GM23248 (cell line): ENCODE measurements at regions not wholly inside any gene's neighbourhood (a gene's known extent, or its start where the extent isn't known, plus 50 kb on each side); places are given as distances from the start of the nearest gene placed in this dataset.
A peak's percentile ranks its signal among the peaks of the same experiment; 100 is the strongest.
"Not testable (repeated sequence)": the region's sequence is repeated elsewhere in the genome, so short reads cannot be mapped to it uniquely, and the experiment has no call there.

Experiments
- DNase-seq: peaks from one replicate; pipeline ENCODE4 v3.0.0-alpha.2; 2015
- H2AFZ ChIP-seq: fragments of 200-600 bp; sonication (generic); 2 replicates; pipeline ENCODE4 v1.6.1; 2016; ENCODE audit warnings: antibody characterized with exemption
- H3F3A ChIP-seq: fragments of 200-600 bp; sonication (generic); 2 replicates; pipeline ENCODE4 v1.6.1; 2016; ENCODE audit warnings: mild to moderate bottlenecking, antibody characterized with exemption, mixed run types; ENCODE audit not compliant: insufficient read depth
- H3K27ac ChIP-seq: fragments of 200-600 bp; sonication (generic); 2 replicates; pipeline ENCODE4 v1.5.1; 2016; ENCODE audit warnings: mild to moderate bottlenecking
- H3K27me3 ChIP-seq: fragments of 200-600 bp; sonication (generic); replicated peaks from 2 replicates; pipeline ENCODE4 v1.6.1; 2016; ENCODE audit warnings: mild to moderate bottlenecking; ENCODE audit not compliant: insufficient read depth
- H3K36me3 ChIP-seq: fragments of 200-600 bp; sonication (generic); 2 replicates; pipeline ENCODE4 v1.6.1; 2016; ENCODE audit warnings: low read depth, mild to moderate bottlenecking
- H3K4me1 ChIP-seq: fragments of 200-600 bp; sonication (generic); 2 replicates; pipeline ENCODE4 v1.6.1; 2016; ENCODE audit warnings: mild to moderate bottlenecking; ENCODE audit not compliant: insufficient read depth
- H3K4me2 ChIP-seq: fragments of 200-600 bp; sonication (generic); one replicate; pipeline ENCODE4 v1.6.1; 2016; ENCODE audit warnings: mild to moderate bottlenecking; ENCODE audit not compliant: unreplicated experiment
- H3K4me3 ChIP-seq: fragments of 200-600 bp; sonication (generic); 2 replicates; pipeline ENCODE4 v1.5.1; 2016; ENCODE audit warnings: mild to moderate bottlenecking
- H3K79me2 ChIP-seq: fragments of 200-600 bp; sonication (generic); 2 replicates; pipeline ENCODE4 v1.6.1; 2016; ENCODE audit warnings: mild to moderate bottlenecking; ENCODE audit not compliant: insufficient read depth
- H3K9ac ChIP-seq: fragments of 200-600 bp; sonication (generic); 2 replicates; pipeline ENCODE4 v1.6.1; 2016; ENCODE audit warnings: mild to moderate bottlenecking
- H3K9me2 ChIP-seq: fragments of 200-600 bp; sonication (generic); 2 replicates; pipeline ENCODE4 v1.6.1; 2016; ENCODE audit warnings: mixed run types, mild to moderate bottlenecking, moderate library complexity; ENCODE audit not compliant: insufficient read depth
- H3K9me3 ChIP-seq: fragments of 200-600 bp; sonication (generic); one replicate; pipeline ENCODE4 v1.6.1; 2017; ENCODE audit warnings: low read depth
- H4K20me1 ChIP-seq: fragments of 200-600 bp; sonication (generic); 2 replicates; pipeline ENCODE4 v1.6.0; 2016; ENCODE audit not compliant: insufficient read depth
- EZH2 ChIP-seq: fragments of 200-600 bp; sonication (generic); IDR thresholded peaks from 2 replicates; pipeline ENCODE4 v1.6.1; 2018; ENCODE audit warnings: antibody characterized with exemption, mild to moderate bottlenecking; ENCODE audit not compliant: insufficient read depth, poor library complexity, severe bottlenecking
- EZH2phosphoT487 ChIP-seq: fragments of 200-600 bp; sonication (generic); IDR thresholded peaks from 2 replicates; pipeline ENCODE4 v1.6.1; 2018; ENCODE audit warnings: antibody characterized with exemption, moderate library complexity, mild to moderate bottlenecking, low read depth; ENCODE audit not compliant: insufficient read depth
- WGBS, 2 experiments: methylation state at CpG; one replicate each; pipeline ENCODE4 v1.1.6; 2015 to 2017; ENCODE audit warnings: low lambda C conversion rate in 2 of 2, low coverage in 1 of 2; ENCODE audit errors: missing lambda C conversion rate in 2 of 2; 5-methylcytosine and 5-hydroxymethylcytosine counted together
- in situ Hi-C: fragments of 300-500 bp; cut with MboI; formaldehyde crosslinking; loops from 2 replicates; pipeline ENCODE4 v1.15.0; 2020

DNA sequence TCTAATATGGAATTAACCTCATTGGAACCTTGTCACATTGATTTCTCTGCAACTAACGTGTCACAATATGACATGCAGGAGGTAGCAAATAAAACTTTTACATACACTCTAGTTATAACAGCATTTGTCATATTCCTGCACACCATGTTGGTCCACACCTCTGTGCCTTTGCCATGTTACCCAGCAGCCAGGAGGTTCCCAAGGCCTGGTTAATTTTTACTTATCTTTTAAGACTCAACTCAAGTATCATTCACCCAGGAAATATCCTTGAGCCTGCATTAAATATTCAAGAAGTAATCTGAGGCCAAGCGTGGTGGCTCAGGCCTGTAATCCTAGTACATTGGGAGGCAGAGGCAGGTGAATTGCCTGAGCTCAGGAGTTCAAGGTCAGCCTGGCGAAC, 447.2 kb upstream of the NR5A2 start:
- Histone ChIP-seq H3K4me3 (no peak overlapping the region), H3K79me2 (no peaks in the 10 kb centered on the region), H3K9ac (no peak overlapping the region), H3K4me1 (no peaks in the 10 kb centered on the region), H4K20me1 (no peaks in the 10 kb centered on the region), H3F3A (no peaks in the 10 kb centered on the region), H3K27ac (no peak overlapping the region), H3K4me2 (no peak overlapping the region), H3K27me3 (peaks cover 52% of the 10 kb centered on the region), H3K9me3 (no peaks in the 10 kb centered on the region), H2AFZ (no peak overlapping the region), H3K9me2 (no peaks in the 10 kb centered on the region), H3K36me3 (no peaks in the 10 kb centered on the region)
- in situ Hi-C loops = no loop called here
- no peak for DNase-seq
- TF ChIP-seq EZH2phosphoT487 (no peak), EZH2 (no peak)
- WGBS, 2 experiments = 41 to 48% methylated on average over 3 of the region's 3 CpGs

DNA sequence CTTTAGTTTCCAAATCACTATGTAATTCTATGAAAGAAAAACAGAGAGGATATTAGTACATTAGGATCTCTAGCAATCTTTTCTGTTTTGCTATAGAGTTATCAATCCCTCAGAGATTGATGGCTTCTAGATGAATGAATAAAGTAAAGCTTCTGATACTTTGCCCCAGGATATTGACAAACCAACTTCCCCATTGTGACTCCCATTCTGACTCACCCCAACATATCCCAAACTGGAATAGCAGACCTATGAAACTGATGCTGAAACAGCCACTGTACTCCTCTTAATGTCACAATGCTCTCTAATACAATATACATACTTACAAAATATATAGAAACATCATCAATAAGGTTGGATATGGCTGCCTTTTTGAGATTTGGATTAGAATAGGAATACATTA, 442.1 kb upstream of the NR5A2 start:
- no peaks in the 10 kb centered on the region for H3K4me1 ChIP-seq
- H4K20me1 ChIP-seq = no peaks in the 10 kb centered on the region
- no peaks in the 10 kb centered on the region for H3K79me2 ChIP-seq
- TF ChIP-seq EZH2 = no peak
- TF ChIP-seq EZH2phosphoT487 = no peak
- H3K9me3 ChIP-seq = no peaks in the 10 kb centered on the region
- H3K36me3 ChIP-seq = no peaks in the 10 kb centered on the region
- H3K27ac ChIP-seq = no peak overlapping the region
- no peaks in the 10 kb centered on the region for H3K9me2 ChIP-seq
- in situ Hi-C loops = no loop called here
- no peaks in the 10 kb centered on the region for H3F3A ChIP-seq
- no peak overlapping the region for H3K9ac ChIP-seq
- DNase-seq = peak; percentile 22
- no peak overlapping the region for H3K4me3 ChIP-seq
- H3K4me2 ChIP-seq = no peak overlapping the region
- H2AFZ ChIP-seq = no peak overlapping the region
- H3K27me3 ChIP-seq = peaks cover 54% of the 10 kb centered on the region

DNA sequence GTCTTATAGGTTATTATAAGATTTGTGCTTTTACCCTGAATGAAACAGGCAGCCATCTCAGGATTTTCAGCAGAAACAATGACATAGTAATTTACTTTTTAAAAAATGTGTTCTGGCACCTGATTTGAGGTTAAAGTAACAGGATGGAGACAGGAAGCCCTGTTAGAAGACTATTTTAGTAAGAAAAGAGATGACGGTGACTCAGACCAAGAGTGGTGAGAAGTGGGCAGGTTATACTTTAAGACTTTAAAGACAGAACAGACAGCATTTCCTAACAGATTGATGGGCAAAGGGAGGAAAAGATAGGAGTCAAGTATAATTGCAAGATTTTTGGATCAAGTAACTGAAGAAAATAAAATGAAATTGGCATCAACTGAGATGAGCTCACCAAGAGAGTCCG, 436.8 kb upstream of the NR5A2 start:
- no peaks in the 10 kb centered on the region for H3K4me1 ChIP-seq
- in situ Hi-C loops = no loop called here
- no peak overlapping the region for H3K9ac ChIP-seq
- no peaks in the 10 kb centered on the region for H3K36me3 ChIP-seq
- no peaks in the 10 kb centered on the region for H3K9me3 ChIP-seq
- H2AFZ ChIP-seq = no peak overlapping the region
- peaks cover 51% of the 10 kb centered on the region for H3K27me3 ChIP-seq
- H3K4me3 ChIP-seq = no peak overlapping the region
- H4K20me1 ChIP-seq = no peaks in the 10 kb centered on the region
- no peaks in the 10 kb centered on the region for H3K79me2 ChIP-seq
- no peak overlapping the region for H3K27ac ChIP-seq
- H3K4me2 ChIP-seq = no peak overlapping the region
- WGBS, 2 experiments = 51 to 54% methylated on average over 2 of the region's 2 CpGs
- TF ChIP-seq EZH2phosphoT487 (no peak), EZH2 (no peak)
- no peak for DNase-seq
- H3K9me2 ChIP-seq = no peaks in the 10 kb centered on the region
- no peaks in the 10 kb centered on the region for H3F3A ChIP-seq

DNA sequence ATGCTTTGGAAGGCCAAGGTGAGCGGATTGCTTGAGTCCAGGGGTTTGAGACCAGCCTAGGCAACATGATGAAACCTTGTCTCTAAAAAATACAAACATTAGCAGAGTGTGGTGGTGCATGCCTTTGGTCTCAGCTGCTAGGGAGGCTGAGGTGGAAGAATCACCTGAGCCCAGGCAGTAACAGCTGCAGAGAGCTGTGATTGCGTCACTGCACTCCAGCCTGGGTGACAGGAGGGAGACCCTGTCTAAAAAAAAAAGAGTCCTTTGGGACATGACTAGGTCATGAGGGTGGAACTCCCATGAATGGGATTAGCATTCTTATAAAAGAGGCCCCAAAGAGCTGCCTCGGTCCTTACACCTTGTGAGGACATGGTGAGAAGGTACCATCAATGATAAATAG, 436.0 kb upstream of the NR5A2 start:
- H3F3A ChIP-seq = no peaks in the 10 kb centered on the region
- H3K9me2 ChIP-seq = no peaks in the 10 kb centered on the region
- no peak overlapping the region for H2AFZ ChIP-seq
- H3K27me3 ChIP-seq = peaks cover 50% of the 10 kb centered on the region
- H3K9me3 ChIP-seq = no peaks in the 10 kb centered on the region
- in situ Hi-C loops = no loop called here
- H3K79me2 ChIP-seq = no peaks in the 10 kb centered on the region
- WGBS, 2 experiments = 29 to 44% methylated on average over 3 of the region's 3 CpGs
- no peaks in the 10 kb centered on the region for H3K4me1 ChIP-seq
- TF ChIP-seq EZH2 (no peak), EZH2phosphoT487 (no peak)
- H3K4me2 ChIP-seq = no peak overlapping the region
- no peak overlapping the region for H3K4me3 ChIP-seq
- DNase-seq = no peak
- H3K27ac ChIP-seq = no peak overlapping the region
- H3K9ac ChIP-seq = no peak overlapping the region
- no peaks in the 10 kb centered on the region for H3K36me3 ChIP-seq
- no peaks in the 10 kb centered on the region for H4K20me1 ChIP-seq

DNA sequence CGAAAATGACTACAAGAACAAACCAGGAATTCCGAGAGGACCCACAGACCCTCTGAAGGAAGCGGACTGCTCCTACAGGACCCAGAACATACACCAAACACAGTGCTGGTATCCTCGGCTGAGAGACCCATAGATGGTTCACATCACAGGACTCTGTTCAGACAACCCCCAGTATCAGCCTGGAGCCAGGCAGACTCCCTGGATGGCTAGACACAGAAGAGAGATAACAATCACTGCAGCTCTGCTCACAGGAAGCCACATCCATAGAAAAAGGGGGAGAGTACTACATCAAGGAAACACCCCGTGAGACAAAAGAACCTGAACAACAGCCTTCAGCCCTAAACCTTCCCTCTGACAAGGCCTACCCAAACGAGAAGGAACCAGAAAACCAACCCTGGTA, 434.0 kb upstream of the NR5A2 start:
- 22 to 23% methylated on average over 6 of the region's 6 CpGs for WGBS, 2 experiments
- no peaks in the 10 kb centered on the region for H3K79me2 ChIP-seq
- no peaks in the 10 kb centered on the region for H3F3A ChIP-seq
- DNase-seq = no peak
- H3K9me3 ChIP-seq = no peaks in the 10 kb centered on the region
- no peaks in the 10 kb centered on the region for H3K9me2 ChIP-seq
- H3K9ac ChIP-seq = no peak overlapping the region
- H2AFZ ChIP-seq = no peak overlapping the region
- H4K20me1 ChIP-seq = no peaks in the 10 kb centered on the region
- no peaks in the 10 kb centered on the region for H3K36me3 ChIP-seq
- no peak overlapping the region for H3K4me2 ChIP-seq
- no peak overlapping the region for H3K27ac ChIP-seq
- peaks cover 45% of the 10 kb centered on the region for H3K27me3 ChIP-seq
- H3K4me3 ChIP-seq = no peak overlapping the region
- in situ Hi-C loops = no loop called here
- H3K4me1 ChIP-seq = no peaks in the 10 kb centered on the region
- TF ChIP-seq EZH2phosphoT487 (no peak), EZH2 (no peak)

DNA sequence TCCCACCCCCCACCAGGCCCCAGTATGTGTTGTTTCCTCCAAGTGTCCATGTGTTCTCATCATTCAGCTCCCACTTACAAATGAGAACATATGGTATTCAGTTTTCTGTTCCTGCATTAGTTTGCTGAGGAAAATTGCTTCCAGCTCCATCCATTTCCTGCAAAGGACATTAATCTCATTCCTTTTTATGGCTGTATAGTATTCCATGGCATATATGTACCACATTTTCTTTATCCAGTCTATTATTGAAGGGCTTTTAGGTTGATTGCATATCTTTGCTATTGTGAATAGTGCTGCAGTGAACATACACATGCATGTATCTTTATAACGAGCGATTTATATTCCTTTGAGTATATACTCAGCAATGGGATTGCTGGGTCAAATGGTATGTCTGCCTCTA, 431.1 kb upstream of the NR5A2 start:
- H3K79me2 ChIP-seq, H2AFZ ChIP-seq, in situ Hi-C loops: not testable (repeated sequence)

More for the DNA sequence above, 431.1 kb upstream of the NR5A2 start:
- 28 to 45% methylated on average over 2 of the region's 2 CpGs for whole genome bisulfite sequencing, 2 experiments
- H3K27me3 ChIP-seq = peaks cover 45% of the 10 kb centered on the region
- DNase-seq, H3K4me2 ChIP-seq, H3F3A ChIP-seq, H4K20me1 ChIP-seq, H3K4me3 ChIP-seq, H3K9me2 ChIP-seq, H3K9ac ChIP-seq, H3K36me3 ChIP-seq, H3K4me1 ChIP-seq, H3K27ac ChIP-seq, H3K9me3 ChIP-seq: not testable (repeated sequence)
